ENCODE measurements at regions not wholly inside any gene's neighbourhood (a gene's known extent, or its start where the extent isn't known, plus 50 kb on each side); places are given as distances from the start of the nearest gene placed in this dataset.
A peak's percentile ranks its signal among the peaks of the same experiment; 100 is the strongest.

DNA sequence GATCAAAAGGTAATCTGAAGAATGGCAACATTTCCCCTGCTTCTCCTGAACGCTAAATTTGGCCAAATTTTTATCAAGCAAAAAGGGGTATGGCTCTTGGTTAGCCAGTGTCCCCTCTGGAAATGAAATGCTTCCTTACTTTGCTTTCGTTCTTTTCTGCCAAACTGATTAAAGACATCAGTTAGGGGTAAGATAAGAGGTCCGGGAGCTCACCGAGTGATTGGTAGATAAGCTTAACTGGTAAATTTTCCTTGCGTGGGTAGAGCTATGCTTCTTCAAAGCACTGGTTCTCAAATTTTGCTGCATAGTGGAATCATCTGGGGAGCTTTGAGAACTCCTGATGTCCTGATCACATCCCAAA is 62.7 kb upstream of the MAPRE2 start:
- no peak for DNase-seq

DNA sequence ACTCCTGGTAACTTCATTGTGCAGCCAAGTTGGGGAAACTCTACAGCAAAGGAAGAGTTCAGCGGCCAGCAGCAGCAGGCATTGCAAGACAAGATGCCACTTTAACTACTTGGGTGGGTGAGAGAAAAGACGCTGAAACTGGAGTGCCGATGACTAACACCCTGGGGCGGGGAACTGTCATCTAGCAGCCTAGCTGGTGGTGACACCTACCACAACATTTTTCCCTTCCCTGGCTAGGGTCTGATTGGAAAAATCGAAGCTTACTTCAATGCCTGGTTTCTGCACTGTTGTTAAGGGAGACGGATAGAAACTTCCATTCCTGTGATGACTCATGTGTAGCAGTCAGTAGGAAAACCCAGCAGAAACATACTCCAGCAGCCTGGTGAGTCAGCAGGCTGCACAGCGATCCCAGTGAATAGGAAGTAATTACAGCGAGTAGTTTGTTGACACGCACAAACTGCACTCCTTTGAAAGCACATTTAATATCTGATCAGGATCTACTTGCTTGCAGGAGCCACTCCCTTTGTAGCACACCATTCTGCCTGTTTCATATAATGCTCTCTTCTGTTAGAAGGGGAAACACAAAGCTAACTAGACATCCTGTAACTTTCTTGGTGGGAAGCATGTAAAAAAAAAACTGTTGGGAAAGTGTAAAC is 62.1 kb upstream of the MAPRE2 start:
- DNase-seq = peak; percentile 69

DNA sequence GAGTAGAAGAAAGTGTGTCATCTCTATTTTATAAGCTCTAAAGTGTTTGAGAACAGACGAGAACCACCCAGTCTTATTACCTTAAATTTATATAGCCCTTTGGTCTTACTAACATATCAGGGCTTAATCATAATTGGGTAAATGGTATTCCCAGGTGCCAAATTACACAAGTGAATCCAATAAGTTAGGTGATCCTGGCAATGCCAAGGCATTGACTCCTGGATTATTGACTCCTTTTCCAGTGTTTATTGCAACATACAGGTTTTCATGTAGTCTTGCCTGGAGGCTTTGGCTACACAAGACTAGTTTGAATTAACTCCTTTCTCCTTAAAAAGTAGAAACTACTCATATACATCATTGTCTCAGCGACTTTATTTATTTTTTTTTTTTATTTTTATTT is 59.7 kb upstream of the MAPRE2 start:
- no peak for DNase-seq

DNA sequence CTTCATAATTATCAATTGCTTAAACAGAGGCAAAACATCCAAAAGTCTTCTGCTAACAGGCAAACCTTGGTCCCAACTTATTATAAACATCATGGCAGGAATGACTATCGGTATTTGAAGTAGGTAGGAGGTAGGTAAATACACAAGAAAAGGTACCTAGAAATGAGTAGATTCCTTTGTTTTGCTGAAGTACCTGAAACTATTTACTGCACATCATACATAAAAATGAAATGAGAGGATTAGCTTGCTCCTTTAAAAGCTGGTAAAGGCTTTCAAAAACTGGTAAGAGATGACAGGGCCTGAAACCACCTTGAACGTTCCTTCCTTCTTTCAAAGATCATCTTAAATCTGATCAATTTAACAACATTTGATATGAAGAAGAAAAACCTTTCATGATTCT is 55.2 kb upstream of the MAPRE2 start:
- no peak for DNase-seq

DNA sequence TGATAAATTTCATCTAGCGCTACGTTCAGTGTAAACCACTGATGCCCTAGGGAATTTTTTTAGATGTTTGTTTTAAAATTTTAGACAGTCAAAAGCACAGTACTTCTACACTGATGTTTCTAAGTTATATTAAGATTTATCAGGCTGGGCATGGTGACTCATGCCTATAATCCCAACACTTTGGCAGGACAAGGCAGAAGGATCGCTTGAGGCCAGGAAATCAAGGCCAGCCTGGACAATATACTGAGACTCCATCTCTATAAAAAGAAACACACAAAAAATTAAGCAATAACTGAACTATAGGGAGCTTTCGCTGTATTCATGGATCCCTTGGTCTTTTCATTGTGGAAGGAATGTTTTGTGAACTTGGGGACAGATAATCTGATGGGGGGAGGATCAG is 50.6 kb upstream of the MAPRE2 start:
- no peak for DNase-seq

DNA sequence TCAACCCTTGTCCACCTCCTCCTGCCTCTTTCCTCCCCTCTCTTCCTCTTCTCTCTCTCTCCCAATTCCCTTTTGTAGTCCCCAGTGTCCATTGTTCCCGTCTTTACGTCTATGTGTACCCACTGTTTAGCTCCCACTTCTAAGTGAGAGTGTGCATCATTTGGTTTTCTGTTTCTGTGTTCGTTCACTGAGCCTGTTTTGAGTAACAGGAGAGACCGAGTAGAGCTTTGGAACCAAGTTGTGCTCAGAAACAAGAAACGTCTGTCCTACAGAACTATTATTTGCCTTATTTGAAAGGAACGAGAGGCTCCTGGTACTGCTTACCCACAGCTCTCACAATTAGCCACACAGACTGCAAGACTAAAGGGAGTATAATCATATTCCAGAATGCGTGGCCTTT is 50.1 kb upstream of the MAPRE2 start:
- no peak for DNase-seq

Data from renal pelvis (tissue), 1 donor.